ENCODE measurements at regions not wholly inside any gene's neighbourhood (a gene's known extent, or its start where the extent isn't known, plus 50 kb on each side); places are given as distances from the start of the nearest gene placed in this dataset.
"Not testable (repeated sequence)": the region's sequence is repeated elsewhere in the genome, so short reads cannot be mapped to it uniquely, and the experiment has no call there.

DNA sequence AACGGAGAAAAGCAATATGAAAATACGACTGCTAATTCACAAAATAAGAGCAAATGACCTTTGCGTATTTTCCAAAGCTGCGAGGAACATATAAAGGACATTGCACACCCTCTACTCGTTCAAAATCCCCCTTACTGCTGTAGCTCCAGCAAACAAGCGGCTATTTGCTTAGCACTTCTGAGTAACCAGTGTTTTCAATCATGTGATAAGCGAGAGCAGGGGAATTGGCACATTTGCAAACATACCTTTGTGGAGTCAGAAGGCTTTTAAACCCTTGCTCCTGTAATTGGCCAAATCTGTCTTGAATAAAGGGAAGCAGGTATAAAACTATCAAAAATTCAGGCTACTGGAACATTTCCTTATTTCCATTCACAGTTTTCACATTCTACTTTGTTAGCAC, 610.2 kb downstream of the UBE2NL start:
- no peak for FAIRE-seq
- DNase-seq (ENCODE audit: insufficient read length, low spot score) = no peak

DNA sequence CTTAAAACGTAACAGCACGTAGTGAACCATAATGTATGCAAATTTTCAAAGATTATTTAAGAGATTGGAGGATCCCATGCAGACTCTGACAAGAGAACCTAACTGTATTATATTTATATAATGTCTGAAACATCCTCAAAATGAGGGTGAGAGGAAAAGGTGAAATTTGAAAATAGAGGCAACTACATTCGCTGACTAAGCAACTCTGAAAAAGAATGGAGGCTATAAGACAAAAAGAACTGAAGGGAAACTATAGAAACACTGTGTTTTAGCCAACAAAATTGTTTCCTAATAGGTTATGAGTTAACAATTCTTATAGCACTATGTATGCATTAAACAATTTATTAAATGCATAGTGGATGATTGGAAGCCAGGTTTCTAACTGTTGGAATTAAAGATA, 648.0 kb downstream of the UBE2NL start:
- FAIRE-seq (no peak), DNase-seq (ENCODE audit: insufficient read length, low spot score) (no peak)

- no peak for DNase-seq (ENCODE audit: insufficient read length, low spot score)
- no peak for FAIRE-seq
These were observed 680.7 kb upstream of the SPANXN1 start for GRCh38 chrX:144566592-144566991.

DNA sequence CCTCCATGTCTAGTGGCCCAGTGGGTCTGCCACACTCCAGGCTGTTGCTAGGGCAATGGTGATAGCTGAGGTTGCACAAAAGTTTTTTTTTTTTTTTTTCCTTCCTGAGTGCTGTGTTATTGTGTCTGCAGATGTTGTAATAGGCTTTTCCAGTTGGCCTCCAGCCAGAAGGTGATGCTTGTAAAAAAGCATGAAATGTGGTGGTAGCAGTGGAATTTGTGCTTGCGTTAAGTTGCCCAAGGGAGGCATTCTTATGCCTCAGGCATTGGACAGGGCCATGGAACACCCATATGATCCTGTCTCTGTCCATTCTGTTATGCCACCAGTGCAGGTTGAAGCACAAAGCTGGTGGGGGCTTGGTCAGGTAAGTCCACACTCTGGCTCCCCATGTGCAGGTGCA, 660.5 kb upstream of the SPANXN1 start:
- FAIRE-seq = no peak
- peak; percentile 0 for DNase-seq (ENCODE audit: insufficient read length, low spot score)

- DNase-seq (ENCODE audit: insufficient read length, low spot score) (no peak), FAIRE-seq (no peak)
These were observed 655.3 kb upstream of the SPANXN1 start for GRCh38 chrX:144592036-144592435.

GRCh38 chrX:144601010-144601409, 646.3 kb upstream of the SPANXN1 start:
- FAIRE-seq = no peak
- no peak for DNase-seq (ENCODE audit: insufficient read length, low spot score)

DNA sequence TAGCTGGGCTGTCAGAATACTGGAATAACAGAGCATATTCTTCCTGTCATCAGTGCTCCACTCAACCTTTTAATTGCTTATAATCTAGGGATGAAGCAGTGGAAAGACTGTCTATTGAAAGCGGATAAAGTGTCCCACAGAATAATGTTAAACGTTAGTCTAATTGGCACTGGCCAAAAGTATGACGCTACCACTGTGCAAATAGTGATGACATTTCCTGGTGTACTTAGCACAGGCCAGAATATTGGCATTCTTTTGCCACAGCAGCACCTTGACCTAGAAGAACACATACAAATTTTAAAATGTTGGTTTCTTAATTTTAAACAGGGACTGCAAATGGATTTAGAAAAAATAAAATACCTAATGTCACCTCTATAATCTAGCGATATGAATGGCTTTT, 635.2 kb upstream of the SPANXN1 start:
- no peak for DNase-seq (ENCODE audit: insufficient read length, low spot score)
- FAIRE-seq = no peak

DNA sequence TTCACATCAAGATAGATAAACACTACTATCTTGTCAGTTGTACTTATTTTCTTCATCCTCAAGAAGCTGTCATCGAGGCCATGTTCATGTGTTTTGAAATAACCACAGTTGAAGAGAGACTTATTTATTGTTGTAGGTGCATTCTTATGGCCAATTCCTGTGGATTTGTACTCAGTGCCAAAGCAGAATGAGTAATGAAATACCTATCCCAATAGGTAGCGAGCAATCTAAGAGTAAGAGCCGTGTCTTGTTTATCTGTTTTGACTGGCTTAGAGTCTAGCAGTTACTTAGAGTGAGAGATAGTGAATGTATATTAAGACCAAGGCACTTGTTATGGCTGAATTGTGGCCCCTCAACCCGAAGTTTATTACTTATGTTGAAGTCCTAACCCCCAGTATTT, 631.0 kb upstream of the SPANXN1 start:
- no peak for FAIRE-seq
- no peak for DNase-seq (ENCODE audit: insufficient read length, low spot score)

DNA sequence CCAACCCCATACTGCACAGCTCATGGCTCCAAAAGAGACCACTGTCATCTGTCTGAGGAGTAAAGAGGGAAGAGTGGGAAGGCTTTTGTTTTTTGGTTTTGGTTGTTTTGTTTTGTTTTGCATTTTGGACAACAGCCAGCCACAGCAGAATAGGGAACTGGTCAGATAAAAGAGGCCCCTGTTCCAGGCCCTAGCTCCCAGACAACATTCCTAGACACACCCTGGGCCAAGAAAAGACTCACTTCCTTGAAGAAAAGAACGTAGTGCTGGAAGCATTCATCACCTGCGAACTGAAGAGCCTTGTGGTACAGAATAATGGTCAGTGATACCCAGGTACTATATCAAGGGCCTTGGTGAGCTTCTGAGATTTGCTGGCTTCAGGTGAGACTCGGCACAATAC, 619.4 kb upstream of the SPANXN1 start:
- FAIRE-seq = no peak
- no peak for DNase-seq (ENCODE audit: insufficient read length, low spot score)

GRCh38 chrX:144634451-144634850, 612.9 kb upstream of the SPANXN1 start:
- not testable (repeated sequence) for DNase-seq (ENCODE audit: insufficient read length, low spot score); FAIRE-seq

DNA sequence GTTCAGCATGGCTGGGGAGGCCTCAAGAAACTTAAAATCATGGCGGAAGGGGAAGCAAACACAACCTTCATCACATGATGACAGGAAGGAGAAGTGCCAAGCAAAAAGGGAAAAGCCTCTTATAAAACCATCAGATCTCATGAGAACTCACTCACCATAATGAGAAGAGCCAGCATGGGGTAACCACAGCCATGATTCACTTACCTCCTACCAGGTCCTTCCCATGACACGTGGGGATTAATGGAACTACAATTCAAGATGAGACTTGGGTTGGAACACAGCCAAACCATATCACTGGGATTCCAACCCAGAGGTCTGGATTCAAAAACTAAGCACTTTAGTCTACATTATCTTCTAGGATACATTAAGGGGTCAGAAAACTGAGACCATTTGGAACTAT, 609.6 kb upstream of the SPANXN1 start:
- no peak for DNase-seq (ENCODE audit: insufficient read length, low spot score)
- no peak for FAIRE-seq

DNA sequence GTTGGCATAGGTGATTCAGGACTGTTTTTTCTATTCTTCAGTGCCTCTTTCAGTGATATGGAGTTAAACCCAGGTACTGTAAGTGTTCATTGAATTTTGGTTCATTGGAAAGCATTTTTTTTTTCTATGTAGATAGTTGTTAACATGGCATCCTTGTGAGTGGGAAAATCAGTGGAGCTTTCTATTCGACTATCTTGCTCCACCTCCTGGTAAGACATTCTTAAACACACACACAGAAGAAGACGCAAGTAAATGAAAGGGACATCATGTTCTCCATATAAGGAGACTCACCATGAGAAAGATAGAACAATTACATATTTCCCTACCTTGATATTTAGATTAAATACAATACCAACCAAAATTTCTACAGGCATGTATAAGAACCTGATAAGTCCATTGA, 598.5 kb upstream of the SPANXN1 start:
- FAIRE-seq (no peak), DNase-seq (ENCODE audit: insufficient read length, low spot score) (no peak)

DNA sequence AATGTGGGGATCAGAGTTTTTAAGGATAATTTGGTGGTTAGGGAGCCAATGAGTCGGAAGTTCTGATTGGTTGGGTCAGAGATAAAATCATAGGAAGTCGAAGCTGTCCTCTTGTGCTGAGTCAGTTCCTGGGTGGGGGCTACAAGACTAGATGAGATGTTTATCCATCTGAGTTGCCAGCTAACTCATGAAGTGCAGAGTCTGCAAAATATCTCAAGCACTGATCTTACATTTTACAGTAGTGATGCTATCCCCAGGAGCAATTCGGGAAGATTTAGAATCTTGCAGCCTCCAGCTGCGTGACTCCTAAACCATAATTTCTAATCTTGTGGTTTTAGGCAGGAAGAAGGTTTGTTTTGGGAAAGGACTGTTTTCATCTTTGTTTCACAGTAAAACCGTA, 565.8 kb upstream of the SPANXN1 start:
- FAIRE-seq (no peak), DNase-seq (ENCODE audit: insufficient read length, low spot score) (peak; percentile 3)

GRCh38 chrX:144683247-144683646, 564.1 kb upstream of the SPANXN1 start:
- DNase-seq (ENCODE audit: insufficient read length, low spot score) = no peak
- no peak for FAIRE-seq

DNA sequence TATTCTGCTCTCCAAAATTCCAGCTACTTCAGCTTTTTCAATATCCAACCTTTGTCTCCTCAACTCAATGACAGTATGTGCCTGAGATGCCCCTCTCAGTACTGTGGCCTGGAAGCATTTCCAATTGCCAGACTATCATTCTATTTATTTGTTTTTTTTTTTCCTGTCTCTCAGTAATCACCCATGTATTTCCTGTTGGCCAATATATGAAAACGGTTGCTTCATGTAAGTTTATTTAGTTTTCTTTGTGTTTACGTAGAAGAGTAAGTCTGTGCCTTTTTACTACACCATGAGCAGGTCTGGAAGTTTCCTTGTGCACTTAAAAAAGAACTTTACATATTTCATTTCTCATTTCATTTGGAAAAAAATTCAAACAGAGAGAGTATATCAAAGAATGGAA, 537.5 kb upstream of the SPANXN1 start:
- no peak for FAIRE-seq

DNA sequence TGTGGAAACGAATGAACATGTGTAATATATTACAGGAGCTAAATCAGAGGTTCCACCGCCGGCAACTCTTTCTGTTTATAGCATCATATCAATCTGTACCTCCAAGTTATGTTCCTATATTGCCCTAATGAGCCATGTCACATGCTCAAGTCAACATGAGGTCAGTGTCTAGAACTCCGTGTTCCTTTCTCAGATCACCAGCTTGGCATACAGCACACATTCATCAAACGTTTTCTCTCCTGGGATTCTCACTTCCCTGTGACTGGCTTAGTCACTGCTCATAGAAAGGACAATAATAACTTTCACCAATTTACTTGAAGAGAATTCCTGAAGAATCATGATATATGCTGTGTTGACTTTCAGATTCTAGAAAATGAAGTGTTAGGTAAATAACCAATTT, 532.0 kb upstream of the SPANXN1 start:
- DNase-seq (ENCODE audit: insufficient read length, low spot score) (no peak), FAIRE-seq (no peak)

More for the DNA sequence above, 537.5 kb upstream of the SPANXN1 start:
- DNase-seq (ENCODE audit: insufficient read length, low spot score) = no peak

GRCh38 chrX:144716187-144716586, 531.1 kb upstream of the SPANXN1 start:
- FAIRE-seq (no peak), DNase-seq (ENCODE audit: insufficient read length, low spot score) (no peak)

GRCh38 chrX:144717682-144718081, 529.6 kb upstream of the SPANXN1 start:
- FAIRE-seq = no peak

DNA sequence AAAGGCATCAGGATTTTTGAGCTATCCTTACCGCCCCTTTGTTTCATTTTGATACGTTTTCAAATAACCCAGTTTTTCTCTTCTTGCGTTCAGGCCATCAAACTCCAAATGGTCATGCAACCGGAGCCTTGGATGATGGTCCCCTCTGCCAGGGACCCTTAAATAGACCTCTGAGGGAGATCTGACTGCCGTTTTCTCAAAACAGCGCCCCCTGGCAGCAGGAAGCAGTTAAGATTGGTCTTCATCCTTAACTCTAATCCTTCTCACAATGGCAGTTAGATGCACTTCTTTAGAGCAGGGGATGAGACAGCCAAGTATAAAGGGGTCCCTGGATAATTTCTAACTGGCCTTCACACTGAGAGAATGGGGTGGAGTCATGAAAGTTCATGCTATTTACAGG, 525.0 kb upstream of the SPANXN1 start:
- FAIRE-seq = no peak
- DNase-seq (ENCODE audit: insufficient read length, low spot score) = no peak

More at GRCh38 chrX:144717682-144718081, 529.6 kb upstream of the SPANXN1 start:
- DNase-seq (ENCODE audit: insufficient read length, low spot score) = no peak

- FAIRE-seq (no peak), DNase-seq (ENCODE audit: insufficient read length, low spot score) (no peak)
These were observed 516.8 kb upstream of the SPANXN1 start for GRCh38 chrX:144730471-144730870.

DNA sequence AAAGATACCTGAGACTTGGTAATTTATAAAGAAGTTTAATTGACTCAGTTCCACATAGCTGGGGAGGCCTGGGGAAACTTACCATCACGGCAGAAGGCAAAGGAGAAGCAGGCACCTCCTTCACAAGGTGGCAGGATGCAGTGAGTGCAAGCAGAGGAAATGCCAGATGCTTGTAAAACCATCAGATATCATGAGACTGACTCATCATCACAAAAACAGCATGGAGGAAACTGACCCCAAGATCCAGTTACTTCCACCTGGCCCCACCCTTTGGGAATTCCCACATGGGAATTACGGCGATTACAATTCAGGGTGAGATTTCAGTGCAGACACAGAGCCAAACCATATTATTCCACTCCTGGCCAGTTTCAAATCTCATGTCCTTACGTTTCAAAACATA, 514.7 kb upstream of the SPANXN1 start:
- DNase-seq (ENCODE audit: insufficient read length, low spot score) (peak; percentile 1), FAIRE-seq (no peak)

DNA sequence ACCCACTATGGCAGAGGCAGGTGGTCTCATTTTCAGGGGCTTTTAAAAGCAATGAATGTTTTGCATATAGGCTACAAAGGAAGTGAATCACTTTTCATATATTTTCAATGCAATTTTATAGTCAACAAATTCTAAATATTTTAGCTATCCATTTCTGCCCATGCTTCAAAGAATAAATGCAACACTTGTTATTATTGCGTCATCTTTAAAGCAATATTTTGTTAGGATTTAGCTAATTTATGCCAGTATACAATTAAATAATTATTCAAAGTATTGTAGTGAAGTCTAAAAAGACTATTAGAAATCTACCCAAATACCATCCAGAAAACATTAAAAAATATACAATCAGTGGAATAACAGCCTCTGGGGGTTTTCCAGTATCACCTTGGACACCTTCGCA, 509.1 kb upstream of the SPANXN1 start:
- FAIRE-seq (no peak), DNase-seq (ENCODE audit: insufficient read length, low spot score) (no peak)

- DNase-seq (ENCODE audit: insufficient read length, low spot score) (no peak), FAIRE-seq (no peak)
These were observed 478.8 kb upstream of the SPANXN1 start for GRCh38 chrX:144768540-144768939.

- DNase-seq (ENCODE audit: insufficient read length, low spot score); FAIRE-seq: not testable (repeated sequence)
These were observed 463.8 kb upstream of the SPANXN1 start for GRCh38 chrX:144783528-144783927.
